GM21717 (cell line): ENCODE measurements at regions not wholly inside any gene's neighbourhood (a gene's known extent, or its start where the extent isn't known, plus 50 kb on each side); places are given as distances from the start of the nearest gene placed in this dataset.
A peak's percentile ranks its signal among the peaks of the same experiment; 100 is the strongest.
"Not testable (repeated sequence)": the region's sequence is repeated elsewhere in the genome, so short reads cannot be mapped to it uniquely, and the experiment has no call there.

Source experiments
- ATAC-seq: cut with Tn5 transposase; IDR thresholded peaks from one replicate; pipeline ENCODE4 v1.9.1; 2021; ENCODE audit warnings: mild to moderate bottlenecking, moderate library complexity; ENCODE audit not compliant: unreplicated experiment

DNA sequence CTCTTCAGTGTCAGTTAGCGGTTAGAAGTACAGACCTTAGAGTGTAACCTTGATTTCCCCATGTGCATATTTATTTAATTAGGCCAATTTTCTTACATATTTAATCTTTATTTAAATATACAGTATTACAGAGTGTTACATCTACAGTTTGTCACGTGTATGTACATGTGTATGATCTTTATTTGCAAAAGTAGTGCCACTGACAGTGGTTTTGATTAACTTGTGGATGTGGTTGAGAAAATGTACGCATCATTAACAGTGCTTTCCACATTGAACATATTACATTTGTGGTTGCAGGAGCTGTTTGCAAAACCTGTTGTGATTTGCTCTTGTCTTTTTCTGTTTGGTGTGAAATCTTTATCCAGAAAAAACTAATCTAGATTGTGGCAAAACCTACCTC is 535.5 kb downstream of the FLRT2 start:
- no peak for ATAC-seq

DNA sequence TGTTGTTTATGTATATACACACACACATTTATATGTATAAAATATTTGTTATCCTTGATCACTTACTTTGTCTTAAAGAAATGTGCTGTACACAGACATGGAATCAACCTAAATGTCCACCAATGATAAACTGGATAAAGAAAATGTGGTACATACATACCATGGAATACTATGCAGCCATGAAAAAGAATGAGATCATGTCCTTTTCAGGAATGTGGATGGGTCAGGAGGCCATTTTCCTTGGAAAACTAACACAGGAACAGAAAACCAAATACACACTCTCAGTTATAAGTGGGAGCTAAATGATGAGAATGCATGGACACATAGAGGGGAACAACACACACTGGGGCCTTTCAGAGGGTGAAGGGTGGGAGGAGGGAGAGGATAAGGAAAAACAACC is 534.7 kb downstream of the FLRT2 start:
- not testable (repeated sequence) for ATAC-seq

DNA sequence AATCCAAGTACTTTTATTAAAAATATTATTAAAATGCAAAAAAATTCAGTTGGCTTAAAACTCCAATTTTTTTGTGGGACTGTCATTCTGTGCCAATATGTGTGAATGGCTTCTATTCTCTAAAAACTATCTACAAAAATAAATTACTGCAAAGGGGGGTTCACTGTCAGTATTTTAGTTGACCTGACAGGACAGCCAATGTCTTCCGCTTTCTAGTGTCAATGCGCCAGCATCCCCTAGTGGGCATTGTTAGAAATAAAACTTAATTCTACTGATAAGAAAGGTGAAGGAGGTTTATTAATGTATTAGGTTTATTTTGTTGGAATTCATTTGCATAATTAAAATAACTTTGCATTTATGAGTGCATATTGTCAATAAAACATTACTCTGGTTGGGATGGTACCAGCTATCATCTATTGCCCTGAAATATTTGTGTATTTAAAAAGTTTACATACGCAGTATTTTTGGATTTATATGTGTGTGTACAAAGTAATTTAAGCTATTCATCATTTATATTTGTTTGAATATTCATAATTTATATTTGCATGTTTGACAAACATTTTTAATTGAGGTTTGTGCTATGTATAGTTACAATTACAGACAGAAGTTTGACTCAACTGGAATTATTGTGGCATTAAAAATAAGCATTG is 527.2 kb downstream of the FLRT2 start:
- no peak for ATAC-seq

DNA sequence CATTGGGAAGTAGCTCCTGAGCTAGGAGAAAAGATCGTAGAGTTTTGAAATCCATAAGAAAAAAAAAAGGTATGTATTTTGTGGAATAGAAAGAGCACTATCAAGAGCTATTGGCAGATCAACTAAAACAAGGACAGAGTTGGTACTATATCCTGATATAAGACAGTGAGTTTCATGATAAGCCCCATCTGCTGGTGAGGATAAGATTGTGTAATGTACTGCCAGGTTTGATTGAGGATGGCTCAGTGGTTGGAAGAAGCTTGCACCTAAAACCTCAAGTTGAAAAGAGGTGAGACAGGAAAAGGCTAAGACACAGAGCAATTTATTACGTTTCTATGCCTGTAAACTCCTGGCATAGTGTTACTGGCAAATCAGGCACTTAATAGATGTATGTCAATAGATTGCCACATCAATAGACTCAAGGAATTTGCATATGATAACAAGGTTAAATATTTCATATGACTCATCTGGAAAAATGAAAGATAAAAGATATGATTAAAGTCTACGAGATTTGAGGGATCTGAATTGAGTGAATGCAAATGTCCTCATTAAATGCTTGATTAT is 525.6 kb downstream of the FLRT2 start:
- ATAC-seq: no peak

DNA sequence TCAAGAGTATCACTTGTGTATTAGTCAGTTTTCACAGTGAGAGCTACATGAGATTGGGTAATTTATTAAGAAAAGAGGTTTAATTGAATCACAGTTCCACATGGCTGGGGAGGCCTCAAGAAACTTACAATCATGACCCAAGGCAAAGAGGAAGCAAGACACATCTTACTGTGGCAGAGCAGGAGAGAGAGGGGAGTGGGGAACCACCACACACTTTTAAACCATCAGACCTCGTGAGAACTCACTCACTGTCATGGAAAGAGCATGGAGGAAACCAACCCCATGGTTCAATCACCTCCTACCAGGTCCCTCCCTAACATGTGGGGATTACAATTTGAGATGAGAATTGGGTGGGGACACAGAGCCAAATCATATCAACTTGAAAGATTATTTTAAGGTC is 522.9 kb downstream of the FLRT2 start:
- no peak for ATAC-seq

DNA sequence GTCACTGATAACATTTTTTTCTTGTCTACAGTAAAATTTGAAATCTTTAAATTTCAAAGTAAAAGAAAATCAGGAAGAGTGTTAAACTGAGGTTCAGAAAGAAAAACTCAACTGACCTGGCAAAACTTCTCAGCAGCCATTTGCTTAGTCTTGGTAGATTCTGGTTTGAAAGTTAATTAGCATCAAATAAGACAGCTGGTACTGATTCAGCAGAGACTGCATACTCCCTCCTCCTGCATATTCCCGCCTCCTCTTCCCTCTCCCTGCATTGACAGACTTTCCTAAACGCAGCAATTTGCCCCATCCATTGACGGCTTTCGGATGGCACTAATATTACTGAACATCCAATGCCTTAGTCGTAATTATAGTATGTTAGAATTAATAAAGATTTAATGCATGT is 520.8 kb downstream of the FLRT2 start:
- no peak for ATAC-seq

DNA sequence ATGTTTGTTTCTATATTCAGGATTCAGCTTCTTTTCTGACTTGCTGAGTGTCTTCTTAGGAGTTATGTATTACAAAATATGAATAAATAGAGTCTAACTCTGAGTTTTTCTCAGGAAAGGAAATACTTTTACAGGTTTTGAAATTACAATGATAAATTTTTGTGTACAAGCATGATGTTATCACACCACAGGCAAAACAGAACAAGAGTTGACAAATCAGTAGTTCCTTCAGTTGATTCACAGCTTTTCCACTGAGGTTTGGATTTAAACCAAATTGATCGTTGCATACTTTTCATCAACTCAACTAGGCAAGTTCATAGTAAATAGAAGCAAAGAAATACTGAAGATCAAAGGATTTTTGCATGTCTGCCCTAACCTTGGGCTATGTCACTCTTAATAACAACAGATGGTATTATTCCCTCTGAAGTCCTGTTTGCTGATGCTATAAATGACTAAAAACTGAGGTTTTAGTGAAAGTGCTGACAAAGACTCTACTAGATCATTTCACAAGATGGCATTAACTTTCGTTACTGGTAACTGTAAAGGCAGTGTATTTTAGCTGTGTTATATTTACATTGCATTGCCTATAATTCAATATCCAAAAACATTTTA is 520.2 kb downstream of the FLRT2 start:
- no peak for ATAC-seq

DNA sequence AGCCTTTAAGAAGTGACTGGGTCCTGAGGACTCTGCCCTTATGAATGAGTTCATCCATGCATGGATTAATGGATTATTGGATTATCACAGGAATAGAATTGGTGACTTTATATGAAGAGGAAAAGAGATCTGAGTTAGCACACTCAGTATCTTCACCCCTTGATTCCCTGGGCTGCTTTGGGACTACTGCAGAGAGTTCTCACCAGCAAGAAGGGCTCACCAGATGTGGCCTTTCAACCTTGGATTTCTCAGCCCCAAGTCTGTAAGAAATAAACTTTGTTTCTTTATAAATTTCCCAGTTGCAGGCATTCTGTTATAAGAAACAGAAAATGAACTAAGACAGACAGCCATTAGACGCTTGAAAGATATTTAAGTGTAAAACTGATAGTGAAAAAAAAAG is 509.2 kb downstream of the FLRT2 start:
- ATAC-seq: no peak

DNA sequence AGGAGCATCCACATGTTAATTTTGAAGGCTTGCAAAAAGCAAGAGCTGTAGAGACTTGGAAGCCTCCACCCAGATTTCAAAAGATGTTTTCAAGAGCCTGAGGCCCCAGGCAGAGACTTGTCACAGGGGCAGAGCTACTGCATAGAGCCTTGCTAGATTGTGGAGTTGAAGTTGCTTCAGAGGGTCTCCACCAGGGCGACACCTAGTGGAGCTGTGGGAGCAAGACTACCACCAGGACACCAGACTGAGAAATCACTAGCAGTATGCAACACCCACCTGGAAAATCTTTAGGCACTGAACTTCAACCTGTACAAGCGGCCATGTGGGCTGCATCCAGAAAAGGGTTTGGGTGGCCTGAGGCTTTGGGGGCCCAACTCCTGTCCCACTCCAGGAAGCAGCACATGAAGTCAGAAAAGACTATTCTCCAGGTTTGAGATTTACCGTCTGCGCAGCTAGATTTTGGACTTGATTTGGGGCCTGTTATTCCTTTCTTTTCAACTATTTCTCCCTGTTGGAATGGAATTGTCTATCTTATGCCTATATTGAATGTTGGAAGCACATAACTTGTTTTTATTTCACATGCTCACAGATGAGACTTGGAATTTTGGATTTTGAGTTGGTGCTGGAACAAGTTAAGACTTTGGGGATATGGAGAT is 508.6 kb downstream of the FLRT2 start:
- ATAC-seq: peak; percentile 97

DNA sequence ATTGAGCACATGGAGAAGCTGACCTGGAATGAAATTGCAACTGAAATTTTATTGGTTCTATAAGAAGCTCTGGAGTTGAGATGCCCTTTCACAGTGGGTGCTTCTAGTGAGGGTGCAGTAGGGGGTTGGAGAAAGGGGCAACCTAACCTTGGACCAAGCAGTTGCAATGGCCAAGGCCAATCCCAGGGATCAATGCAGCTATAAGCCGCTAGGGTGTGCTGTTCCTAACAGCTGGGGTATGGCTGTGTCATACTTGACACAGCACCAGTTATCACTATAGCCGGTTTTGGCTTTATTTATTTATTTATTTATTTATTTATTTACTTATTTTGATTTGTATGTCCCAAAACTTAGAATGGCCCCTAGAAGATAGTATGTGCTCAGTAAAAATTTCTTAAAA is 505.9 kb downstream of the FLRT2 start:
- peak; percentile 78 for ATAC-seq

DNA sequence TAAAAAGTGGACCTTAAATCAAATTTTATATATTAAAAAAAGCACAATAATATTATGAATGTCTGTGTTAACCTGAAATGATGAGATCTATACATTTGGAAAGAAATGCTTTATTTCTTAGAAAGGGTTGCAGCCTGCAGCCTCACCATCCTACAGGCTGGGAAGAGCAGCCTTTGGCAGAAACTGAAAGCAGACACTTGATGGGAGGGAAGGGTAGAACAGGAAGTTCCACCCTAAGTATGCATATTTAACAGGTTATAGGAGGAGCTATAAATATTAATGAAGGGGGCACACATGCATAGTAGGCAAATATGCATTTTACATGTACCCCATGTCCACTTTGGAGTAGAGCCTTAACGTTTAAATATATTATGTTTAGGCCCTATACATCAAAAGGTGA is 498.0 kb downstream of the FLRT2 start:
- ATAC-seq: no peak

DNA sequence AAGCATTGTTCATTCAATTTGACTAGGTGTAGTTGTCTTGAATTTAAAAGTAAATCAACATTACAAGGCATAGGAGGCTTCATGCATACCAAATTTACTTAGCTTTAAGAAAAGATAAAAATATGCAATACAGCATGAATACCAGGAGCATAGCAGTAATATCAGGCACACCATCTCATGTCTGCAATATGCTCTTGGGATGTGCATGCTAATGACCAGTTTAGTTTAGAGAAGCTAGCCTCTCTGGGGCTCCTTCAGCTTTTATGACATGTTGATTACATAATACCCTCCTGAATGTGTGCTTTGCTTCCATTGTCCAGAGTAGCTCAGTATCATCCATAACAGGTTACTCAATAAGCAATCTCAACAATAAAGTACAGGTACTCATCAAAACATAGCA is 497.2 kb downstream of the FLRT2 start:
- no peak for ATAC-seq

DNA sequence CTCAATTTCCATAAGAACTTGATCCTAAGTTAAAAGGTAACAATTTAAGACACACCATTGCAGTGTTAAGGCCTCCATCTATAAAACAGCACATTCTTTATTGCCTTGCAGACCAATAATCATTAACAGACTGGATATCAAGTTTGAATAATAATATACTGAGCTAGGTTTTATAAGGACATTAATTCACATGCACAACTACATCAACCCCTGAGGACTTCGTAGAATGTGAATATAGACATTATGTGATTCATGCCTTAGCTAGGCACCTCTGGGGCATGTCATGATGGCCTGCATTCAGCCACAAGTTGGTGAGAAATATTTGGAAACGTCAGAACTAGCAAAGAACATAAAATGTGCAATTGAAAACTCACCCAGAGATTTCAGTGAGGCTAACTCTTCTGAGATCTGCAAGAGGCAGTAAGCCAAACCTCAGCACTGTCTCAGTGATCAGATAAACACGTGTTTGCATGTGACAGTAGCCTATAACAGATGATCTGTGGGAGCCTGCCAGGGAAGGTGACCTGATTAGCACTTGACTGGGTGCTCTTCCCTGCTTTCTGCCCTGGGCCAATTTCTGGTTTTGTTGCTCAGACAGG is 492.2 kb downstream of the FLRT2 start:
- no peak for ATAC-seq

DNA sequence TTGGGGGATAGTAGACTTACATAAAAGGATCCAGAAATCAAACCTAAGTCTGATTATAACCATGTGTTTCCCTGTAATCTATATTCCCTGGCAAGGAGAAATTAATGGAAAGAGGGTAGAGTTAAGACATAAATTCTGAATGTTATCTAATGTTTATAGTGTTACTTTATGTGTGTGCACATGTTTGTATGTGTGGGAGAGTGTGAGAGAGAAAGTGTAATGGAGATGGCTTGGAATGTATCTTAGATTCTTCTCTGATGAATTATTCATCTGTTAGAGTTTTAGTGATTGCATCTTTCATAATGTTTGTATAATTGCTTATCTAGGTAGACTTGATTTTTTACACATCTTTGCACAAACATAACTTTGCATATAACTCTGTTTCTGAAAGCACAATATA is 490.9 kb downstream of the FLRT2 start:
- no peak for ATAC-seq

DNA sequence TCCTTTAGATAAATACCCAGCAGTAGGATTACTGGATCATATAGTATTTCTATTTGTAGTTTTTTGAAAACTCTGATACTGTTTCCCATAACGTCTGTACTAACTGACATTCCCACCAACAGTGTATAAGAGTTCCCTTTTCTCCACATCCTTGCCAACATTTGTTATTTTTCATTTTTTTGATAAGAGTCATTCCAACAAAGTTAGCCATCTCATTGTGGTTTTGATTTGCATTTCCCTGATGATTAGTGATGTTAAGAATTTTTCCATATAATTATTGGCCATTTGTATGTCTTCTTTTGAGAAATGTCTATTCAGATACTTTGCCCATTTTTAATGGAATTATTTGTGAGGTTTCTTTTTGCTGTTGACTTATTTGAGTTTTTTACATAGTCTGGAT is 486.0 kb downstream of the FLRT2 start:
- no peak for ATAC-seq

DNA sequence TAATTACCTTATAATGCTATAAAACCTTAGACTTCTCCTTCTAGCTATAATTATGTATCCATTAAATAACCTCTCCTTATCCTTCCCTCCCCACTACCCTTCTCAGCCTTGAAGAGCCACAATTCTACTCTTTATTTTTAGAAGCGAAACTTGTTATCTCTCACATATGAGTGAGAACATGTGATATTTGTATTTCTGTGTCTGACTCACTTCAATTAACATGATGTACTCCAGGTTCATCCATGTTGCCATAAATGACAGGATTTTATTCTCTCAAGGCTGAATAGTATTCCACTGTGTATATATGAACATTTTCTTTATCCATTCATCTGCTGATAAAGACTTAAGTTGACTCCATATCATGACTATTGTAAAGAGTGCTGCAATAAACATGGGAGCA is 485.6 kb downstream of the FLRT2 start:
- ATAC-seq: no peak

DNA sequence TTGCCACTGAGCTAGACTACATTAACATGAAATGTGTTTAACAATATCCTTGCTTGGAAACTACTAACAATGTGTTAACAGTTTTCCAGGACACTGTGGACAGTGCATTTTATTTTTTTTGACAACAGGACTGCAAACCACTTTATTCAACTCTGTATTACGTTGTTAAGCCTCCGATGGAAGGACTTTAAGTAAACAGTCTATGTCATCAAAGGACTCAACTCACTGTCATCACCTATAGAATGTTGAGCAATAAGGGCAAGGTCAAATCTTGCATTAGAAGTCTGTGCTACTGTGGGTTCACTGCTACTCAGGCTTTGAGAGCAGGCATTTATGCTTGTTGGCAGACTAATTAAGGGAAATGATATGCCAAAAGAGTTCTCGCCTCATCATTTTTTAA is 483.7 kb downstream of the FLRT2 start:
- no peak for ATAC-seq

DNA sequence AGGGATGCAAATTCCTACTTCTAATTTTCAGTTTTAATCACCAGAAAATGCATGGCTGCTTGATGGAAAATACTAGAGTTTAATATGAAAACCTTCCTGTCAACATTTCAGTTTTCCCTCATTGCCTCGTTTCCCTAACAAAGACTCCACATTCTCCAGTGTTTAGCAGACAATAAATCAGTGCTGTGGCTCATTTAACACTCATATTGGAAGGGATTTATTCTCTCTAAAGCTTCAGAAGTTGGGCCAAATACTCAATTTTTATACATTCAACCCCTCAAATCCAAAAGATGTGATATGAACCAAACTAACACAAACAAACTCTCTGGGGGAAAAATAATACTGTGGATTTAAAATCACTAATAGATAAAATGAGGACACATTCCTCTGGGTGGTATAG is 482.5 kb downstream of the FLRT2 start:
- no peak for ATAC-seq

DNA sequence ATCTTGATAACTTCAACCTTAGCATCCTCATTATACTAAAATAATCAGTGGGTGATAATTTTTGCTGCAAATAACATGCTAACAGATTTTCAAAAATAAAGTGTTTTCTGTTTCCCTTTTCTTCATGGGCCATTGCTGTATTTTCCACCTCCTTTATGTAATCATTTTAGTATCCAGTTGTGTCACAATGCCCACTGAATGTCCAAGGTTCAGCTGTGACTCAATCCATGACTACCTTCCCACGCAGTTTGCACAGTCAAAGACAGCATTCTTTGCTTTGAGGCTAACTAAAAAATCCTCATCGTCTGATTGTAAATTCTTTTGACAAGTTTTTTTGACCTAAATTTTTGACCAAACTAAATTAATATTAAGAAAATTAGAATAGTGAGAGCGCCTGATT is 474.1 kb downstream of the FLRT2 start:
- ATAC-seq: no peak

DNA sequence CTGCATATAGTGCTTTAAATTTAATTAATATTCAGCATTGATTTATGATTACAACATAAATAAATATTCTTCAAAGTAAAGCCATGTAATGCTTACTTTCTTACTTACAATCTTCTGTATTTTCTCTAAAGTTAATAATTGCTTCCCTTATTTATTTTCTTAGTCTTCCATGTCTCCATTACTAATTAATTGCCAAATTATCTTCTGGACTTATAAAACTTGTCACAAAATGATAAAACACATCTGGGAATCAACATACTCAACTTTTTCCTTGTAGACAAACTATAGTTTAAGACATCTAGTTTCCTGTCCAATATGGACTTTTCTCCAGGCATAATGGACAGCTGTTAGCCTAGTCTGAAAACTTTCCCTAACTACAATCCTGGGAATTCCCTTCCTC is 466.6 kb downstream of the FLRT2 start:
- no peak for ATAC-seq

DNA sequence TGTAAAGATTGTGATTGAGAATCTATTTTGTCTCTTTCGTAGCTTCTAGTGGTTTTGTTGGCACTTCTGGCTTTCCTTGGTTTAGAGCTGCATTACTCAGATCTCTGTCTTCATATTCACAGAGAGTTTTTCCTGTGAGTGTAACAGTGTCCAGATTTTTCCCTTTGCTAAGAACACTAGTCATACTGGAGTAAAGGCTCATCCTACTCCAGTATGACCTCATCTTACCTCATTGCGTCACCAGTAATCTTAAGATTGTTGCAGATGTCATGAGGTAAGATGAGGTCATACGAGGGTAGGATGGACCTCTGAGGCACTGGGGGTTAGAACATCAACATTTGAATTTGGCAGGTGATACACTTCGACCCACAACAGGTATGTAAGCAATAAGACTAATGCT is 461.2 kb downstream of the FLRT2 start:
- no peak for ATAC-seq

DNA sequence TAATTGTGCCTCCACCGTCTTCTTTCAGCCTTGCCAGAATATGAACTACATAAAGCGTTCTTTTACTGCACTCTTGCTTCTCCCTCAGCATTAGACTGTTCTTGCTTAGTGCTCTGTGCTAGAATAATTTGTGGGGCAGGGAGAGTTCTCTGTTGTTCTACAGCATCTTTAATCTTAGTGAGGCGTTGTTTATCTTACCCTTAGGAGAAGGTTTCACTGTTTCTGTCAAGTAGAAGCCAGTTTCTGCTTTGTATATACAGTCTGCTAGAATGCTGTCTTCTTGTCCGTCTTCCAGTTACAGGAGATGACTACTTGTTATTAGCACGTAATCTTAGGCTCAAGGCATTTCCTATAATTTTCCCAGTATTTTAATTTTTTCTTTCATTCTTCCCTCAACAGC is 458.0 kb downstream of the FLRT2 start:
- ATAC-seq: no peak
